HCT116 (cell line): ENCODE measurements at regions not wholly inside any gene's neighbourhood (a gene's known extent, or its start where the extent isn't known, plus 50 kb on each side); places are given as distances from the start of the nearest gene placed in this dataset.

Experiments
- CTCF ChIP-seq, 3 experiments: fragments of 200-600 bp in 1 of 3; sonication (generic) in 1 of 3; IDR thresholded peaks in 2 of 3; conservative IDR thresholded peaks in 1 of 3; 2 replicates each; pipeline ENCODE4 v1.5.1; 2012 to 2017; ENCODE audit warnings: low read depth in 2 of 3, low read length in 2 of 3, antibody characterized with exemption in 1 of 3, borderline replicate concordance in 1 of 3, control low read depth in 1 of 3, mild to moderate bottlenecking in 1 of 3, mixed read lengths in 1 of 3, mixed run types in 1 of 3, moderate library complexity in 1 of 3; ENCODE audit not compliant: insufficient read depth in 1 of 3
- EGR1 ChIP-seq: IDR thresholded peaks from 2 replicates; pipeline ENCODE4 v1.6.1; 2012; ENCODE audit warnings: low read depth
- ELF1 ChIP-seq: IDR thresholded peaks from 2 replicates; pipeline ENCODE4 v1.6.1; 2012; ENCODE audit warnings: low read depth, borderline replicate concordance
- EZH2 ChIP-seq: fragments of 200-600 bp; sonication (generic); IDR thresholded peaks from 2 replicates; pipeline ENCODE4 v1.6.1; 2017; ENCODE audit warnings: antibody characterized with exemption, mixed run types
- EZH2phosphoT487 ChIP-seq: fragments of 200-600 bp; IDR thresholded peaks from 2 replicates; pipeline ENCODE4 v1.6.1; 2018; ENCODE audit warnings: antibody characterized with exemption, borderline replicate concordance
- FOSL1 ChIP-seq: IDR thresholded peaks from 2 replicates; pipeline ENCODE4 v1.6.1; 2012; ENCODE audit warnings: low read depth
- POLR2A ChIP-seq: IDR thresholded peaks from 2 replicates; pipeline ENCODE4 v1.7.0; 2011; ENCODE audit warnings: borderline replicate concordance; ENCODE audit not compliant: insufficient read depth, insufficient read length; ENCODE audit errors: extremely low read depth
- POLR2AphosphoS5 ChIP-seq: IDR thresholded peaks from 2 replicates; pipeline ENCODE4 v1.6.1; 2011; ENCODE audit warnings: mild to moderate bottlenecking, low read depth, low read length, moderate library complexity
- REST ChIP-seq: IDR thresholded peaks from 2 replicates; pipeline ENCODE4 v1.6.1; 2012; ENCODE audit warnings: low read depth
- TCF7L2 ChIP-seq: IDR thresholded peaks from 2 replicates; pipeline ENCODE4 v1.7.0; 2011; ENCODE audit warnings: borderline replicate concordance, inconsistent platforms; ENCODE audit not compliant: insufficient read depth, insufficient read length; ENCODE audit errors: extremely low read depth
- ZNF274 ChIP-seq: fragments of 200-500 bp; sonication (Bioruptor generic); IDR thresholded peaks from 2 replicates; pipeline ENCODE4 v1.6.1; 2014; ENCODE audit warnings: mild to moderate bottlenecking, low read depth, low read length, inconsistent platforms
- TF ChIP-seq, protein P1 (sequence below): IDR thresholded peaks from 2 replicates; pipeline ENCODE4 v1.6.1; 2012

DNA sequence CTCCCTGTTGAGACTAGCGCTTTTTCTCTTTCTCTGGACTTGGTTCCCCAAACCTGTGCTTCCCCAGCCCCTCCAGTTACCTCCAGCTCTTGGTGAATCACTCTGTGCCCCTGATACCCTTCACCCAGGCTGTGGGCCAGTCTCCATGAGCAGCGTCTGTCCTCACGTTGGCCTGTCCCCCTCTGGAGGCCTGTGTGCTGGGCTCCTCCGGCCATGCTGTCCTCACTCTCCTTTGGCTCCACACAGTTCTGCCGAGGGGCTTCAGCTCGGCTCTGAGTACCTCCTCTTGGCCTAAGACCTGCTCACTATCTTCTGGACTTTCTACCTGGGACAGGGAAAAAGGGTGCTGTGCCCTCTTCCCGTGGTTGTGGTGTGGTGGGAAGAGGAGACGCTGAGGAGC is 140.2 kb upstream of the TNS3 start:
- TF ChIP-seq CTCF (IDR thresholded peaks at IDR 0.05 in 2 of 3, conservative IDR thresholded peaks at IDR 0.05 in 1 of 3; ENCODE audit: borderline replicate concordance in 1 of 3, insufficient read depth in 1 of 3, low read depth in 2 of 3, low read length in 2 of 3) (no peak), EZH2phosphoT487 (no peak), POLR2A (no peak), REST (no peak), POLR2AphosphoS5 (no peak), TCF7L2 (no peak), FOSL1 (no peak), EGR1 (no peak), EZH2 (no peak), ZNF274 (no peak), ELF1 (no peak)
- TF ChIP-seq, protein P1, sequence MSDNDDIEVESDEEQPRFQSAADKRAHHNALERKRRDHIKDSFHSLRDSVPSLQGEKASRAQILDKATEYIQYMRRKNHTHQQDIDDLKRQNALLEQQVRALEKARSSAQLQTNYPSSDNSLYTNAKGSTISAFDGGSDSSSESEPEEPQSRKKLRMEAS, result no peak
